GM23338 (cell line): ENCODE measurements at regions not wholly inside any gene's neighbourhood (a gene's known extent, or its start where the extent isn't known, plus 50 kb on each side); places are given as distances from the start of the nearest gene placed in this dataset.

Source experiments
- ATAC-seq: fragments of 200-7000 bp; cut with Tn5 transposase; 3 replicates; pipeline ENCODE4 v1.9.1; 2020
- DNase-seq: peaks from one replicate; pipeline ENCODE4 v3.0.0-alpha.2; 2015; ENCODE audit warnings: low spot score
- H2AFZ ChIP-seq: fragments of 200-600 bp; sonication (generic); 2 replicates; pipeline ENCODE4 v1.8.0; 2016; ENCODE audit warnings: antibody characterized with exemption, mild to moderate bottlenecking, moderate library complexity
- H3F3A ChIP-seq: fragments of 200-600 bp; sonication (generic); replicated peaks from 2 replicates; pipeline ENCODE4 v1.8.0; 2017; ENCODE audit warnings: antibody characterized with exemption, mixed run types, low read depth
- H3K27ac ChIP-seq: fragments of 200-600 bp; sonication (generic); 2 replicates; pipeline ENCODE4 v1.6.1; 2016; ENCODE audit warnings: low read depth
- H3K27me3 ChIP-seq: fragments of 200-600 bp; sonication (generic); 2 replicates; pipeline ENCODE4 v1.8.0; 2016; ENCODE audit warnings: mild to moderate bottlenecking, mixed run types, moderate library complexity; ENCODE audit not compliant: insufficient read depth
- H3K36me3 ChIP-seq: fragments of 200-600 bp; sonication (generic); 2 replicates; pipeline ENCODE4 v1.8.0; 2016; ENCODE audit warnings: mild to moderate bottlenecking; ENCODE audit not compliant: insufficient read depth
- H3K4me1 ChIP-seq: fragments of 200-600 bp; sonication (generic); 2 replicates; pipeline ENCODE4 v1.8.0; 2016; ENCODE audit warnings: mild to moderate bottlenecking, moderate library complexity; ENCODE audit not compliant: insufficient read depth
- H3K4me2 ChIP-seq: fragments of 200-600 bp; sonication (generic); 2 replicates; pipeline ENCODE4 v1.7.1; 2017; ENCODE audit warnings: mixed run types
- H3K4me3 ChIP-seq: fragments of 200-600 bp; sonication (generic); 2 replicates; pipeline ENCODE4 v1.6.1; 2016; ENCODE audit warnings: mixed run types
- H3K79me2 ChIP-seq: fragments of 200-600 bp; sonication (generic); replicated peaks from 2 replicates; pipeline ENCODE4 v1.8.0; 2017; ENCODE audit warnings: mild to moderate bottlenecking; ENCODE audit not compliant: insufficient read depth
- H3K9me2 ChIP-seq: fragments of 200-600 bp; sonication (generic); 2 replicates; pipeline ENCODE4 v1.8.0; 2017; ENCODE audit not compliant: insufficient read depth
- H4K20me1 ChIP-seq: fragments of 200-600 bp; sonication (generic); replicated peaks from 2 replicates; pipeline ENCODE4 v1.8.0; 2017; ENCODE audit warnings: mild to moderate bottlenecking; ENCODE audit not compliant: insufficient read depth
- H3K27ac Mint-ChIP-seq: 2 replicates; pipeline ENCODE4 v1.8.0; 2020; ENCODE audit warnings: inconsistent platforms, mild to moderate bottlenecking, moderate library complexity, mixed read lengths
- H3K27me3 Mint-ChIP-seq: 3 replicates; pipeline ENCODE4 v1.8.0; 2022; ENCODE audit warnings: low read depth, mild to moderate bottlenecking, moderate library complexity, mixed read lengths, inconsistent platforms; ENCODE audit not compliant: insufficient read depth, poor library complexity
- H3K36me3 Mint-ChIP-seq: 3 replicates; pipeline ENCODE4 v1.8.0; 2021; ENCODE audit warnings: low read depth, mild to moderate bottlenecking, inconsistent platforms, moderate library complexity, mixed read lengths
- H3K4me1 Mint-ChIP-seq: 3 replicates; pipeline ENCODE4 v1.8.0; 2020; ENCODE audit warnings: mild to moderate bottlenecking, inconsistent platforms, mixed read lengths
- H3K4me3 Mint-ChIP-seq: 3 replicates; pipeline ENCODE4 v1.8.0; 2021; ENCODE audit warnings: moderate library complexity, mild to moderate bottlenecking, inconsistent platforms, mixed read lengths
- H3K9me3 Mint-ChIP-seq: 3 replicates; pipeline ENCODE4 v1.8.0; 2020; ENCODE audit warnings: moderate library complexity, mild to moderate bottlenecking, inconsistent platforms, mixed read lengths
- CREB1 ChIP-seq: fragments of 250-450 bp; sonication (Bioruptor Pico); IDR thresholded peaks from 2 replicates; pipeline ENCODE4 v1.5.0; 2020; ENCODE audit warnings: low read depth, mild to moderate bottlenecking, moderate library complexity
- EZH2 ChIP-seq: fragments of 200-600 bp; sonication (generic); IDR thresholded peaks from one replicate; pipeline ENCODE4 v1.8.0; 2017; ENCODE audit warnings: antibody characterized with exemption, mild to moderate bottlenecking, low read depth; ENCODE audit not compliant: unreplicated experiment
- EZH2phosphoT487 ChIP-seq: fragments of 200-600 bp; sonication (generic); IDR thresholded peaks from one replicate; pipeline ENCODE4 v1.8.1; 2018; ENCODE audit warnings: antibody characterized with exemption; ENCODE audit not compliant: unreplicated experiment
- NANOG ChIP-seq: IDR thresholded peaks from 2 replicates; pipeline ENCODE4 v1.6.1; 2016; ENCODE audit warnings: antibody characterized with exemption, borderline replicate concordance
- POLR2AphosphoS5 ChIP-seq: IDR thresholded peaks from 2 replicates; pipeline ENCODE4 v1.6.1; 2016; ENCODE audit warnings: antibody characterized with exemption, low read depth
- STAT1 ChIP-seq: IDR thresholded peaks from one replicate; pipeline ENCODE4 v1.6.1; 2016; ENCODE audit warnings: antibody characterized with exemption; ENCODE audit not compliant: unreplicated experiment
- ZNF114 ChIP-seq: fragments of 250-450 bp; sonication (Bioruptor Pico); IDR thresholded peaks from 2 replicates; pipeline ENCODE4 v1.5.0; 2020; ENCODE audit warnings: mild to moderate bottlenecking, moderate library complexity
- TF ChIP-seq, protein P1 (sequence below), 2 experiments: fragments of 200-600 bp in 1 of 2; sonication (generic) in 1 of 2; conservative IDR thresholded peaks; 2 replicates each; pipeline versions ENCODE4 v1.5.1 to v1.6.1; 2016 to 2017; ENCODE audit warnings: antibody characterized with exemption in 2 of 2, low read depth in 2 of 2, mild to moderate bottlenecking in 2 of 2, moderate library complexity in 1 of 2
- TF ChIP-seq, protein P2 (sequence below): IDR thresholded peaks from 2 replicates; pipeline ENCODE4 v1.6.1; 2016; ENCODE audit warnings: antibody characterized with exemption
- TF ChIP-seq, protein P3 (sequence below): IDR thresholded peaks from one replicate; pipeline ENCODE4 v1.6.1; 2018; ENCODE audit warnings: antibody characterized with exemption; ENCODE audit not compliant: unreplicated experiment

DNA sequence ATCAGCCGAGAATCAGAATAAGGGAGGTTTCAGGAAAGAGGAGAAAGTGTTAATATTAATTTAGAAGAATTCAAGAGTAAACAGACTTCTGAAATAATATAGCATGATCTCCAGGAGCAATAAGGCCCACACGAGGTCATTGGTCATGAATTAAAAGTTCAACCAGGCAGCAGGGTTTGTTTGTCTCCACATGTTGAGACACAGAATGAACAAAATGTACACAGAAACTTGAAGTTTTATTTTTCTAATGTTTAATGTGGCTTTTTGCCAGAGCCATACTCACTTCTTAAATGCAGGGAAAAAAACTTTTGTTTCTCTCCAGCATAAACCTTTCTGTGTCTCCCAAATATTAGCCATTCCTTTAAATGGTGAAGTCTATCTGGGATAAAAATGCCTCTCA is 504.5 kb downstream of the HDGFL1 start:
- no peak for ATAC-seq
- Histone ChIP-seq H3K4me1 (no peaks in the 10 kb centered on the region), H3K4me2 (no peak overlapping the region), H3K9me2 (no peaks in the 10 kb centered on the region; the same call in 1 of the 2 replicates), H3K27me3 (no peaks in the 10 kb centered on the region), H3K4me3 (no peak overlapping the region), H2AFZ (no peak overlapping the region), H4K20me1 (no peaks in the 10 kb centered on the region), H3K36me3 (no peaks in the 10 kb centered on the region), H3K27ac (no peak overlapping the region), H3K79me2 (no peaks in the 10 kb centered on the region), H3F3A (no peaks in the 10 kb centered on the region)
- Mint-ChIP-seq H3K36me3 (peaks cover 14% of the 10 kb centered on the region; the same call in 1 of the 3 replicates), H3K4me1 (no peaks in the 10 kb centered on the region), H3K4me3 (no peak overlapping the region), H3K27me3 (no peaks in the 10 kb centered on the region), H3K9me3 (peaks cover 28% of the 10 kb centered on the region), H3K27ac (no peak overlapping the region)
- no peak for DNase-seq
- TF ChIP-seq ZNF114 (CRISPR knock-in tag): no peak
- TF ChIP-seq, protein P1, sequence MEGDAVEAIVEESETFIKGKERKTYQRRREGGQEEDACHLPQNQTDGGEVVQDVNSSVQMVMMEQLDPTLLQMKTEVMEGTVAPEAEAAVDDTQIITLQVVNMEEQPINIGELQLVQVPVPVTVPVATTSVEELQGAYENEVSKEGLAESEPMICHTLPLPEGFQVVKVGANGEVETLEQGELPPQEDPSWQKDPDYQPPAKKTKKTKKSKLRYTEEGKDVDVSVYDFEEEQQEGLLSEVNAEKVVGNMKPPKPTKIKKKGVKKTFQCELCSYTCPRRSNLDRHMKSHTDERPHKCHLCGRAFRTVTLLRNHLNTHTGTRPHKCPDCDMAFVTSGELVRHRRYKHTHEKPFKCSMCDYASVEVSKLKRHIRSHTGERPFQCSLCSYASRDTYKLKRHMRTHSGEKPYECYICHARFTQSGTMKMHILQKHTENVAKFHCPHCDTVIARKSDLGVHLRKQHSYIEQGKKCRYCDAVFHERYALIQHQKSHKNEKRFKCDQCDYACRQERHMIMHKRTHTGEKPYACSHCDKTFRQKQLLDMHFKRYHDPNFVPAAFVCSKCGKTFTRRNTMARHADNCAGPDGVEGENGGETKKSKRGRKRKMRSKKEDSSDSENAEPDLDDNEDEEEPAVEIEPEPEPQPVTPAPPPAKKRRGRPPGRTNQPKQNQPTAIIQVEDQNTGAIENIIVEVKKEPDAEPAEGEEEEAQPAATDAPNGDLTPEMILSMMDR (conservative IDR thresholded peaks at IDR 0.05; ENCODE audit: low read depth in 2 of 2): no peak
- TF ChIP-seq, protein P2, sequence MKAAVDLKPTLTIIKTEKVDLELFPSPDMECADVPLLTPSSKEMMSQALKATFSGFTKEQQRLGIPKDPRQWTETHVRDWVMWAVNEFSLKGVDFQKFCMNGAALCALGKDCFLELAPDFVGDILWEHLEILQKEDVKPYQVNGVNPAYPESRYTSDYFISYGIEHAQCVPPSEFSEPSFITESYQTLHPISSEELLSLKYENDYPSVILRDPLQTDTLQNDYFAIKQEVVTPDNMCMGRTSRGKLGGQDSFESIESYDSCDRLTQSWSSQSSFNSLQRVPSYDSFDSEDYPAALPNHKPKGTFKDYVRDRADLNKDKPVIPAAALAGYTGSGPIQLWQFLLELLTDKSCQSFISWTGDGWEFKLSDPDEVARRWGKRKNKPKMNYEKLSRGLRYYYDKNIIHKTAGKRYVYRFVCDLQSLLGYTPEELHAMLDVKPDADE: no peak
- TF ChIP-seq STAT1: no peak

DNA sequence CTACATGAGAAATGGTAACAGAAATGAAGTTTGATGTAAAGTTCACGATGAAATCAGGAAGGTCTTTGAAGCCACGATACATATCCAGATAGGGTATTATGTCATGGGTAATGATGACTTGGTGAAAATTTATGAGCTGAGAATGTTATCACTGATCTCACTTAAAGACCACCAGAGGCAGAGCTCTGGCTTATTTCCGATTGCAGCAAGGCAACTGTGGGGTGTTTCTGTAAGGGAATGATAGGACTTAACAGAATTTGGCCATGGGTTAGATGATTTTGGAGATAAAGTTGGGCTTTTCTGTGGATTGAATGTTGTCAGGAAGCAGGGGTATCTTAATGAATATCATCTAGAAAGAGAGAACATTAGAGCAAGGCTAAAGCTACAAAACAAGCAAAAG is 508.4 kb downstream of the HDGFL1 start:
- no peaks in the 10 kb centered on the region for H3K4me1 Mint-ChIP-seq
- no peak overlapping the region for H3K4me3 Mint-ChIP-seq
- no peak overlapping the region for H3K27ac ChIP-seq
- no peaks in the 10 kb centered on the region for H3K36me3 ChIP-seq
- H3K4me1 ChIP-seq: no peaks in the 10 kb centered on the region
- H3K9me3 Mint-ChIP-seq: peaks cover 11% of the 10 kb centered on the region
- H3K79me2 ChIP-seq: no peaks in the 10 kb centered on the region
- DNase-seq: no peak
- H3K27me3 ChIP-seq: no peaks in the 10 kb centered on the region
- no peaks in the 10 kb centered on the region; the same call in 1 of the 2 replicates for H3K9me2 ChIP-seq
- no peaks in the 10 kb centered on the region for H3F3A ChIP-seq
- no peak overlapping the region for H3K4me2 ChIP-seq
- H3K36me3 Mint-ChIP-seq: no peaks in the 10 kb centered on the region
- no peak overlapping the region for H3K4me3 ChIP-seq
- no peaks in the 10 kb centered on the region for H4K20me1 ChIP-seq
- no peak overlapping the region for H3K27ac Mint-ChIP-seq
- ATAC-seq: no peak
- no peak overlapping the region for H2AFZ ChIP-seq
- H3K27me3 Mint-ChIP-seq: no peaks in the 10 kb centered on the region
- TF ChIP-seq, protein P2: no peak
- TF ChIP-seq, protein P1 (conservative IDR thresholded peaks at IDR 0.05; ENCODE audit: low read depth in 2 of 2): no peak
- TF ChIP-seq EZH2 (no peak), CREB1 (CRISPR knock-in tag) (no peak), POLR2AphosphoS5 (no peak), NANOG (no peak), EZH2phosphoT487 (no peak)
- TF ChIP-seq, protein P3, sequence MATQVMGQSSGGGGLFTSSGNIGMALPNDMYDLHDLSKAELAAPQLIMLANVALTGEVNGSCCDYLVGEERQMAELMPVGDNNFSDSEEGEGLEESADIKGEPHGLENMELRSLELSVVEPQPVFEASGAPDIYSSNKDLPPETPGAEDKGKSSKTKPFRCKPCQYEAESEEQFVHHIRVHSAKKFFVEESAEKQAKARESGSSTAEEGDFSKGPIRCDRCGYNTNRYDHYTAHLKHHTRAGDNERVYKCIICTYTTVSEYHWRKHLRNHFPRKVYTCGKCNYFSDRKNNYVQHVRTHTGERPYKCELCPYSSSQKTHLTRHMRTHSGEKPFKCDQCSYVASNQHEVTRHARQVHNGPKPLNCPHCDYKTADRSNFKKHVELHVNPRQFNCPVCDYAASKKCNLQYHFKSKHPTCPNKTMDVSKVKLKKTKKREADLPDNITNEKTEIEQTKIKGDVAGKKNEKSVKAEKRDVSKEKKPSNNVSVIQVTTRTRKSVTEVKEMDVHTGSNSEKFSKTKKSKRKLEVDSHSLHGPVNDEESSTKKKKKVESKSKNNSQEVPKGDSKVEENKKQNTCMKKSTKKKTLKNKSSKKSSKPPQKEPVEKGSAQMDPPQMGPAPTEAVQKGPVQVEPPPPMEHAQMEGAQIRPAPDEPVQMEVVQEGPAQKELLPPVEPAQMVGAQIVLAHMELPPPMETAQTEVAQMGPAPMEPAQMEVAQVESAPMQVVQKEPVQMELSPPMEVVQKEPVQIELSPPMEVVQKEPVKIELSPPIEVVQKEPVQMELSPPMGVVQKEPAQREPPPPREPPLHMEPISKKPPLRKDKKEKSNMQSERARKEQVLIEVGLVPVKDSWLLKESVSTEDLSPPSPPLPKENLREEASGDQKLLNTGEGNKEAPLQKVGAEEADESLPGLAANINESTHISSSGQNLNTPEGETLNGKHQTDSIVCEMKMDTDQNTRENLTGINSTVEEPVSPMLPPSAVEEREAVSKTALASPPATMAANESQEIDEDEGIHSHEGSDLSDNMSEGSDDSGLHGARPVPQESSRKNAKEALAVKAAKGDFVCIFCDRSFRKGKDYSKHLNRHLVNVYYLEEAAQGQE: no peak
